Choroid plexus epithelial cell (primary cell): ENCODE measurements at regions not wholly inside any gene's neighbourhood (a gene's known extent, or its start where the extent isn't known, plus 50 kb on each side); places are given as distances from the start of the nearest gene placed in this dataset.
"Not testable (repeated sequence)": the region's sequence is repeated elsewhere in the genome, so short reads cannot be mapped to it uniquely, and the experiment has no call there.

Experiments used
- DNase-seq: peaks from one replicate; pipeline ENCODE4 v3.0.0-alpha.2; 2010; ENCODE audit warnings: low read depth
- H3K4me3 ChIP-seq: 2 replicates; pipeline ENCODE4 v1.5.1; 2011; ENCODE audit warnings: low read depth, mild to moderate bottlenecking, control low read depth, low read length, moderate library complexity
- CTCF ChIP-seq: conservative IDR thresholded peaks from 2 replicates; pipeline ENCODE4 v1.5.1; 2011; ENCODE audit warnings: low read depth, mild to moderate bottlenecking, control low read depth, inconsistent platforms, low read length, moderate library complexity

GRCh38 chr3:15873415-15873814 lies 75.6 kb upstream of the ANKRD28 start:
- TF ChIP-seq CTCF: no peak
- no peak overlapping the region for H3K4me3 ChIP-seq
- no peak for DNase-seq

GRCh38 chr3:15875016-15875689 lies 77.4 kb upstream of the ANKRD28 start:
- H3K4me3 ChIP-seq: no peak overlapping the region
- TF ChIP-seq CTCF: no peak
- DNase-seq: peak; percentile 74

- no peak for DNase-seq
- TF ChIP-seq CTCF: no peak
- H3K4me3 ChIP-seq: no peak overlapping the region
Measured at GRCh38 chr3:15876669-15877068, 78.9 kb upstream of the ANKRD28 start.

GRCh38 chr3:15877813-15878212 lies 80.0 kb upstream of the ANKRD28 start:
- no peak for TF ChIP-seq CTCF
- DNase-seq: no peak

GRCh38 chr3:15879787-15880186 lies 82.0 kb upstream of the ANKRD28 start:
- H3K4me3 ChIP-seq, DNase-seq: not testable (repeated sequence)

More at GRCh38 chr3:15877813-15878212, 80.0 kb upstream of the ANKRD28 start:
- no peak overlapping the region for H3K4me3 ChIP-seq

GRCh38 chr3:15882577-15882976 lies 84.8 kb upstream of the ANKRD28 start:
- peak; percentile 26 for DNase-seq
- no peak overlapping the region for H3K4me3 ChIP-seq
- no peak for TF ChIP-seq CTCF

- no peak for DNase-seq
- TF ChIP-seq CTCF: no peak
- no peak overlapping the region for H3K4me3 ChIP-seq
Measured at GRCh38 chr3:15884132-15884531, 86.4 kb upstream of the ANKRD28 start.
